Ishikawa (cell line): ENCODE measurements at regions not wholly inside any gene's neighbourhood (a gene's known extent, or its start where the extent isn't known, plus 50 kb on each side); places are given as distances from the start of the nearest gene placed in this dataset.

Experiments used
- CEBPB ChIP-seq: IDR thresholded peaks from 2 replicates; pipeline ENCODE4 v1.6.1; 2012
- EGR1 ChIP-seq: IDR thresholded peaks from 2 replicates; pipeline ENCODE4 v1.6.1; 2012
- EP300 ChIP-seq: IDR thresholded peaks from 2 replicates; pipeline ENCODE4 v1.6.1; 2012; ENCODE audit warnings: borderline replicate concordance
- FOXM1 ChIP-seq: IDR thresholded peaks from 2 replicates; pipeline ENCODE4 v1.6.1; 2012; ENCODE audit warnings: low read depth, borderline replicate concordance
- TAF1 ChIP-seq: IDR thresholded peaks from 2 replicates; pipeline ENCODE4 v1.6.1; 2012; ENCODE audit warnings: low read depth, mild to moderate bottlenecking
- TCF12 ChIP-seq: IDR thresholded peaks from 2 replicates; pipeline ENCODE4 v1.6.1; 2012; ENCODE audit warnings: low read depth
- TF ChIP-seq, protein P1 (sequence below): IDR thresholded peaks from 2 replicates; pipeline ENCODE4 v1.6.1; 2012
- TF ChIP-seq, protein P2 (sequence below): IDR thresholded peaks from 2 replicates; pipeline ENCODE4 v1.6.1; 2012; ENCODE audit warnings: low read depth, mild to moderate bottlenecking

DNA sequence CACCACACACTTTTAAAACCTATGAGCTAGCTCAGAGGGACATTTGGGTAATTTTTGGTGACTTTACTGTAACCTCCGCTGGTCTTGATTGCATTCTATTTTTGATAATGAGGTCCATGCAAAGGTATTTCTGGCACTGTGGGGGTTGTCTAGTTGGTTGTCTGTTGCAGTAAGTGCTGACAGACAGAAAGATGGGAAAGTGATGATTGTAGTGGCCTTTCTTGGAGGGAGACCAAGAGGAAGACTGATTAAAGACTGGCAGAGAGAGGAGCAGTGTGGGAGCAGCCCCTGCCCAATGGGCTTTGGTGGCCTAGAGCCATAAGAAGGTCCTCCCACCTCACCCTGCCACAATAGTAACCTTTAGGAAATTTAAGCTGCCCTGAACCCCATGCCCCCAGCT, 173.4 kb upstream of the CTBP2 start:
- TF ChIP-seq TAF1 (no peak), CEBPB (no peak), EP300 (no peak), FOXM1 (no peak), EGR1 (no peak), TCF12 (no peak)
- TF ChIP-seq, protein P1, sequence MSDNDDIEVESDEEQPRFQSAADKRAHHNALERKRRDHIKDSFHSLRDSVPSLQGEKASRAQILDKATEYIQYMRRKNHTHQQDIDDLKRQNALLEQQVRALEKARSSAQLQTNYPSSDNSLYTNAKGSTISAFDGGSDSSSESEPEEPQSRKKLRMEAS: no peak
- TF ChIP-seq, protein P2, sequence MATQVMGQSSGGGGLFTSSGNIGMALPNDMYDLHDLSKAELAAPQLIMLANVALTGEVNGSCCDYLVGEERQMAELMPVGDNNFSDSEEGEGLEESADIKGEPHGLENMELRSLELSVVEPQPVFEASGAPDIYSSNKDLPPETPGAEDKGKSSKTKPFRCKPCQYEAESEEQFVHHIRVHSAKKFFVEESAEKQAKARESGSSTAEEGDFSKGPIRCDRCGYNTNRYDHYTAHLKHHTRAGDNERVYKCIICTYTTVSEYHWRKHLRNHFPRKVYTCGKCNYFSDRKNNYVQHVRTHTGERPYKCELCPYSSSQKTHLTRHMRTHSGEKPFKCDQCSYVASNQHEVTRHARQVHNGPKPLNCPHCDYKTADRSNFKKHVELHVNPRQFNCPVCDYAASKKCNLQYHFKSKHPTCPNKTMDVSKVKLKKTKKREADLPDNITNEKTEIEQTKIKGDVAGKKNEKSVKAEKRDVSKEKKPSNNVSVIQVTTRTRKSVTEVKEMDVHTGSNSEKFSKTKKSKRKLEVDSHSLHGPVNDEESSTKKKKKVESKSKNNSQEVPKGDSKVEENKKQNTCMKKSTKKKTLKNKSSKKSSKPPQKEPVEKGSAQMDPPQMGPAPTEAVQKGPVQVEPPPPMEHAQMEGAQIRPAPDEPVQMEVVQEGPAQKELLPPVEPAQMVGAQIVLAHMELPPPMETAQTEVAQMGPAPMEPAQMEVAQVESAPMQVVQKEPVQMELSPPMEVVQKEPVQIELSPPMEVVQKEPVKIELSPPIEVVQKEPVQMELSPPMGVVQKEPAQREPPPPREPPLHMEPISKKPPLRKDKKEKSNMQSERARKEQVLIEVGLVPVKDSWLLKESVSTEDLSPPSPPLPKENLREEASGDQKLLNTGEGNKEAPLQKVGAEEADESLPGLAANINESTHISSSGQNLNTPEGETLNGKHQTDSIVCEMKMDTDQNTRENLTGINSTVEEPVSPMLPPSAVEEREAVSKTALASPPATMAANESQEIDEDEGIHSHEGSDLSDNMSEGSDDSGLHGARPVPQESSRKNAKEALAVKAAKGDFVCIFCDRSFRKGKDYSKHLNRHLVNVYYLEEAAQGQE: no peak
